Transverse colon (tissue), 4 donors: ENCODE measurements at regions not wholly inside any gene's neighbourhood (a gene's known extent, or its start where the extent isn't known, plus 50 kb on each side); places are given as distances from the start of the nearest gene placed in this dataset.

Experiments
- DNase-seq: peaks from one replicate; pipeline ENCODE4 v3.0.0-alpha.2; 2019
- H3K27ac ChIP-seq, 4 donors: fragments of 200-600 bp; sonication (generic); 2 replicates each; pipeline ENCODE4 v1.5.1; 2016 to 2018; ENCODE audit warnings: inconsistent platforms in 4 of 4
- H3K27me3 ChIP-seq: fragments of 200-600 bp; sonication (generic); 2 replicates; pipeline ENCODE4 v1.5.1; 2017; ENCODE audit warnings: inconsistent platforms
- H3K36me3 ChIP-seq, 4 donors: fragments of 200-600 bp; sonication (generic); 2 replicates each; pipeline ENCODE4 v1.5.1; 2017 to 2019; ENCODE audit warnings: inconsistent platforms in 4 of 4
- H3K4me1 ChIP-seq, 4 donors: fragments of 200-600 bp; sonication (generic); 2 replicates each; pipeline ENCODE4 v1.5.1; 2017 to 2020; ENCODE audit warnings: inconsistent platforms in 4 of 4
- H3K4me3 ChIP-seq, 4 donors: fragments of 200-600 bp; sonication (generic); 1 replicate in 1 of 4; 2 replicates in 3 of 4; pipeline versions ENCODE4 v1.5.1 to v1.6.1; 2017 to 2019; ENCODE audit warnings: inconsistent platforms in 4 of 4
- H3K9me3 ChIP-seq, 2 donors: fragments of 200-600 bp; sonication (generic); 2 replicates each; pipeline ENCODE4 v1.5.1; 2017 to 2019; ENCODE audit warnings: inconsistent platforms in 2 of 2
- CTCF ChIP-seq, 5 experiments: fragments of 200-600 bp in 3 of 5; fragments of 450-650 bp in 2 of 5; sonication (generic) in 3 of 5; IDR thresholded peaks; 1 replicate in 2 of 5; 2 replicates in 3 of 5; pipeline ENCODE4 v1.5.1; 2016 to 2017; ENCODE audit warnings: antibody characterized with exemption in 5 of 5, inconsistent platforms in 3 of 5, mild to moderate bottlenecking in 2 of 5, moderate library complexity in 1 of 5
- EP300 ChIP-seq: sonication (generic); formaldehyde crosslinking; IDR thresholded peaks from one replicate; pipeline ENCODE4 v1.6.1; 2017; ENCODE audit warnings: antibody characterized with exemption, low read depth
- POLR2A ChIP-seq: fragments of 450-650 bp; IDR thresholded peaks from one replicate; pipeline ENCODE4 v1.6.1; 2016; ENCODE audit warnings: antibody characterized with exemption, mild to moderate bottlenecking, moderate library complexity
- POLR2AphosphoS5 ChIP-seq, 3 donors: sonication (generic); formaldehyde crosslinking; IDR thresholded peaks; one replicate each; pipeline ENCODE4 v1.6.1; 2016; ENCODE audit warnings: antibody characterized with exemption in 3 of 3
- WGBS, 2 donors: methylation state at CpG; one replicate each; pipeline ENCODE4 v1.1.5; 2018; ENCODE audit warnings: low coverage in 1 of 2; 5-methylcytosine and 5-hydroxymethylcytosine counted together
- in situ Hi-C, 4 donors: fragments of 200-750 bp; cut with MboI; loops; one replicate each; pipeline versions ENCODE4 v1.15.0 to v1.15.1; 2017; ENCODE audit warnings: low sequenced_read_pairs in 3 of 4, low pct_ligation_motif_present in 1 of 4, low pct_unique_long_range_greater_than_20kb in 1 of 4
- intact Hi-C: fragments of 100-400 bp; cut with DNase I; formaldehyde crosslinking; loops from one replicate; pipeline ENCODE4 v1.15.1; 2023; ENCODE audit warnings: low total_unique reads

DNA sequence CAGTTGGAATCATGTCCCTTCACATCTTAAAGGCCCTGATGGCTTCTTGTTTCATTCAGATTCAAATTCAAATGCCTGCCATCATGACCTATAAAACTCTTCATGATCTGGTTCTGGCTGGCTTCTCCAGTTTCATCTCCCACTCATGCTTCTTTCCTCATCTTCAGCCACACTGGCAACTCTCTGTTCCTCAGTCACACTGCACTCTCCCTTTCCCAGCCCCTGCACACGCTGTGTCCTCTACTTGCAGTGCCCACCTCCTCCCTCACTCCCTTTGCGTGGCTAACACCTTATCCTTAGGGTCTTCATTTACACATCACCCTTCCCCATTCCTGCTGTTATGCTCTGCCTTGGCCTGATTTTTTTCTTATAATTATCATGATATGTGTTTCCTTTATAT, 120.6 kb upstream of the LMO4 start:
- TF ChIP-seq CTCF (IDR thresholded peaks at IDR 0.05) (no peak), POLR2AphosphoS5 (IDR thresholded peaks at IDR 0.05) (no peak), POLR2A (no peak), EP300 (no peak)
- in situ Hi-C loops (no loop called here), intact Hi-C loops (no loop called here)
- no peaks in the 10 kb centered on the region for H3K9me3 ChIP-seq
- no peaks in the 10 kb centered on the region for H3K36me3 ChIP-seq
- no peak overlapping the region for H3K27ac ChIP-seq
- no peak for DNase-seq
- H3K4me1 ChIP-seq: no peaks in the 10 kb centered on the region
- H3K4me3 ChIP-seq: no peak overlapping the region
- no peaks in the 10 kb centered on the region for H3K27me3 ChIP-seq
- WGBS, 2 donors: 94 to 100% methylated on average over 2 of the region's 2 CpGs

DNA sequence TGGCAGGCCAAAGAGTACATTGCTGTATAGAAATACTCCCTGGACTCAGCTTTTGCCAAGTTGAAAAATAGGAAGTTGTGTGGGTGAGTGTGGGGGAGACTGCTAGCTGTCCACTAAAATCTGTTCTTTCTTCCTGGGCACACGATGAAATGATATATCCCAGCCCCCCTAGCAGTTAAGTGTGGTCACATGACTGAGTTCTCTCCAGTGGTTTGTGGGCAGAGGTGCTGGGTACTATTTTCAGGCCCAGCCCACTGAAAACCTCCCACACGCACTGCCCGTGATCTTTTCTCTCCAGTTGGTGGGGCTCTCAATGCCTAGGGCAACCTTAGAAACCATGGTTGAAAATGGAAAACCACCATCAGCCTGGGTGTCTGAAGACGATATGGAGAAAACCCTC, 119.7 kb upstream of the LMO4 start:
- 91% methylated on average over 4 of the region's 4 CpGs; no CpG with 5 or more reads in 1 of the 2 donors for WGBS, 2 donors
- in situ Hi-C loops: no loop called here
- TF ChIP-seq POLR2AphosphoS5 (IDR thresholded peaks at IDR 0.05): no peak
- TF ChIP-seq CTCF (IDR thresholded peaks at IDR 0.05): no peak
- no peak for TF ChIP-seq POLR2A
- no peak for TF ChIP-seq EP300
- no peaks in the 10 kb centered on the region for H3K4me1 ChIP-seq
- H3K9me3 ChIP-seq: no peaks in the 10 kb centered on the region
- no peaks in the 10 kb centered on the region for H3K27me3 ChIP-seq
- H3K4me3 ChIP-seq: no peak overlapping the region
- no peaks in the 10 kb centered on the region for H3K36me3 ChIP-seq
- DNase-seq: no peak
- no peak overlapping the region for H3K27ac ChIP-seq
- intact Hi-C loops: no loop called here

GRCh38 chr1:87210151-87210550, 118.5 kb upstream of the LMO4 start:
- DNase-seq: no peak
- no peaks in the 10 kb centered on the region for H3K27me3 ChIP-seq
- in situ Hi-C loops (no loop called here), intact Hi-C loops (no loop called here)
- WGBS, 2 donors: 94% methylated on average over 3 of the region's 3 CpGs; no CpG with 5 or more reads in 1 of the 2 donors
- no peaks in the 10 kb centered on the region for H3K36me3 ChIP-seq
- no peak overlapping the region for H3K27ac ChIP-seq
- TF ChIP-seq EP300 (no peak), POLR2A (no peak), CTCF (IDR thresholded peaks at IDR 0.05) (no peak), POLR2AphosphoS5 (IDR thresholded peaks at IDR 0.05) (no peak)
- no peak overlapping the region for H3K4me3 ChIP-seq
- H3K9me3 ChIP-seq: no peaks in the 10 kb centered on the region
- no peaks in the 10 kb centered on the region for H3K4me1 ChIP-seq

GRCh38 chr1:87212431-87213134, 116.1 kb upstream of the LMO4 start:
- Histone ChIP-seq H3K36me3 (no peaks in the 10 kb centered on the region), H3K4me3 (no peak overlapping the region), H3K9me3 (peaks cover 0 to 8% of the 10 kb centered on the region in 2 donors), H3K27me3 (no peaks in the 10 kb centered on the region), H3K4me1 (no peaks in the 10 kb centered on the region), H3K27ac (no peak overlapping the region)
- in situ Hi-C loops (no loop called here), intact Hi-C loops (no loop called here)
- TF ChIP-seq EP300 (no peak), POLR2A (no peak), CTCF (IDR thresholded peaks at IDR 0.05) (no peak), POLR2AphosphoS5 (IDR thresholded peaks at IDR 0.05) (no peak)
- DNase-seq: no peak
- 80 to 85% methylated on average over 6 of the region's 6 CpGs for WGBS, 2 donors
